ENCODE measurements at regions not wholly inside any gene's neighbourhood (a gene's known extent, or its start where the extent isn't known, plus 50 kb on each side); places are given as distances from the start of the nearest gene placed in this dataset.

GRCh38 chr10:78660446-78661106 is 408.2 kb upstream of the ZMIZ1 start:
- CTCF ChIA-PET (ENCODE audit: unreplicated experiment): no interaction called here
- H3K4me2 ChIP-seq (ENCODE audit: low read length): no peak overlapping the region
- BruUV-seq (replicated peaks): no TSS peak
- no peak for DNase-seq (ENCODE audit: low spot score)
- H3K4me3 ChIP-seq (ENCODE audit: low read depth, low read length, poor library complexity, severe bottlenecking): no peak overlapping the region
- H3K9me2 ChIP-seq (ENCODE audit: insufficient read depth, low read length): no peaks in the 10 kb centered on the region
- no peaks in the 10 kb centered on the region for H3K36me3 ChIP-seq (ENCODE audit: insufficient read depth, low read length)
- POLR2A ChIA-PET: no interaction called here
- intact Hi-C loops (cut with micrococcal nuclease; ENCODE audit: unreplicated experiment): no loop called here
- no peak overlapping the region for H3K27ac ChIP-seq (ENCODE audit: low read depth, low read length, poor library complexity, severe bottlenecking)
- H2AFZ ChIP-seq (ENCODE audit: low read length): no peak overlapping the region
- no peaks in the 10 kb centered on the region for H3K79me2 ChIP-seq (ENCODE audit: insufficient read depth, low read depth, low read length)
- peaks cover 28% of the 10 kb centered on the region for H3K4me1 ChIP-seq (ENCODE audit: insufficient read depth, low read length, poor library complexity, severe bottlenecking)
- H4K20me1 ChIP-seq (ENCODE audit: insufficient read depth, low read length): no peaks in the 10 kb centered on the region
- TF ChIP-seq EZH2phosphoT487 (IDR thresholded peaks at IDR 0.05; ENCODE audit: borderline replicate concordance, low read depth, low read length) (no peak), CTCF (conservative IDR thresholded peaks at IDR 0.05; ENCODE audit: low read length) (no peak)
- H3K9me3 ChIP-seq (ENCODE audit: low read length): peaks cover 18% of the 10 kb centered on the region

- ChIA-PET POLR2A (no interaction called here), CTCF (ENCODE audit: unreplicated experiment) (no interaction called here)
- Histone ChIP-seq H3K79me2 (ENCODE audit: insufficient read depth, low read depth, low read length) (no peaks in the 10 kb centered on the region), H3K9me3 (ENCODE audit: low read length) (peaks cover 18% of the 10 kb centered on the region), H3K9me2 (ENCODE audit: insufficient read depth, low read length) (no peaks in the 10 kb centered on the region), H3K4me2 (ENCODE audit: low read length) (no peak overlapping the region), H2AFZ (ENCODE audit: low read length) (no peak overlapping the region), H4K20me1 (ENCODE audit: insufficient read depth, low read length) (no peaks in the 10 kb centered on the region), H3K27ac (ENCODE audit: low read depth, low read length, poor library complexity, severe bottlenecking) (no peak overlapping the region), H3K36me3 (ENCODE audit: insufficient read depth, low read length) (no peaks in the 10 kb centered on the region), H3K4me3 (ENCODE audit: low read depth, low read length, poor library complexity, severe bottlenecking) (no peak overlapping the region), H3K4me1 (ENCODE audit: insufficient read depth, low read length, poor library complexity, severe bottlenecking) (peaks cover 16% of the 10 kb centered on the region)
- TF ChIP-seq EZH2phosphoT487 (IDR thresholded peaks at IDR 0.05; ENCODE audit: borderline replicate concordance, low read depth, low read length) (no peak), CTCF (conservative IDR thresholded peaks at IDR 0.05; ENCODE audit: low read length) (no peak)
- DNase-seq (ENCODE audit: low spot score): no peak
- intact Hi-C loops (cut with micrococcal nuclease; ENCODE audit: unreplicated experiment): no loop called here
- no TSS peak for BruUV-seq (replicated peaks)
Observed at GRCh38 chr10:78663721-78664120, 405.0 kb upstream of the ZMIZ1 start.

- H3K79me2 ChIP-seq (ENCODE audit: insufficient read depth, low read depth, low read length): no peaks in the 10 kb centered on the region
- intact Hi-C loops (cut with micrococcal nuclease; ENCODE audit: unreplicated experiment): no loop called here
- no peak overlapping the region for H2AFZ ChIP-seq (ENCODE audit: low read length)
- H4K20me1 ChIP-seq (ENCODE audit: insufficient read depth, low read length): no peaks in the 10 kb centered on the region
- ChIA-PET CTCF (ENCODE audit: unreplicated experiment) (interaction anchor here (0.5 kb wide), 1 partner anchor 230 kb away, joined by 4 read pairs; no protein-coding TSS in a partner anchor), POLR2A (no interaction called here)
- no peak overlapping the region for H3K4me2 ChIP-seq (ENCODE audit: low read length)
- peaks cover 3% of the 10 kb centered on the region for H3K4me1 ChIP-seq (ENCODE audit: insufficient read depth, low read length, poor library complexity, severe bottlenecking)
- peak; percentile 37 for DNase-seq (ENCODE audit: low spot score)
- no peak overlapping the region for H3K27ac ChIP-seq (ENCODE audit: low read depth, low read length, poor library complexity, severe bottlenecking)
- no peak overlapping the region for H3K4me3 ChIP-seq (ENCODE audit: low read depth, low read length, poor library complexity, severe bottlenecking)
- H3K36me3 ChIP-seq (ENCODE audit: insufficient read depth, low read length): no peaks in the 10 kb centered on the region
- BruUV-seq (replicated peaks): no TSS peak
- no peak for TF ChIP-seq EZH2phosphoT487 (IDR thresholded peaks at IDR 0.05; ENCODE audit: borderline replicate concordance, low read depth, low read length)
- peak; percentile 82 for TF ChIP-seq CTCF (conservative IDR thresholded peaks at IDR 0.05; ENCODE audit: low read length)
- peaks cover 18% of the 10 kb centered on the region for H3K9me3 ChIP-seq (ENCODE audit: low read length)
- H3K9me2 ChIP-seq (ENCODE audit: insufficient read depth, low read length): no peaks in the 10 kb centered on the region
Observed at GRCh38 chr10:78664929-78665553, 403.7 kb upstream of the ZMIZ1 start.

Data from OCI-LY7 (cell line).